Right ventricle myocardium inferior (tissue), 1 donor: ENCODE measurements at regions not wholly inside any gene's neighbourhood (a gene's known extent, or its start where the extent isn't known, plus 50 kb on each side); places are given as distances from the start of the nearest gene placed in this dataset.

Experiments
- ATAC-seq: fragments of 200-7000 bp; cut with Tn5 transposase; one replicate; pipeline ENCODE4 v1.9.1; 2020; ENCODE audit warnings: mild to moderate bottlenecking, moderate library complexity
- DNase-seq: peaks from one replicate; pipeline ENCODE4 v3.0.0; 2021; ENCODE audit errors: missing footprints
- intact Hi-C: fragments of 100-400 bp; cut with DNase I; formaldehyde crosslinking; loops from one replicate; pipeline ENCODE4 v1.11.0; 2022
- donor health status: DM: no; HTN: yes; CAD: no; lungs with severe emphysema.

DNA sequence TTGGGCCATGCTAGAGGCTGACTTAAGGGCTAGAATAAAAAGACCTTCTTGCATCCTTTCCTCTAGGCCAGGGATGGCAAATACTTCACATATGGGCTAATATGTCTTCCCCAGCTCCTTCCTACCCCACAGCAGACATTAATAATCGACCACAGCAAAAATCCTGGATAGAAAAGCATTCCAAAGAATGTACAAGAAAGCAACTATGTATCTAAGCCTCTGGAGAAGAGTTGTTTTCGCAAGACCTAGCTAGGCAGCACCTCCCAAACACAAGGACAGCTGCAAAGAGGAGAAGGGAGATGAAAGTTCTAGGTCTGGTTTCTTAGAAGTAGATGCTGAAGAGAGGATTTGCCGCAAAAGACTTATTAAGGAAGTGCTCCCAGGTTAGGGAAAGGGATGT, 372.6 kb downstream of the SLC4A3 start:
- no peak for DNase-seq
- intact Hi-C loops: no loop called here
- no peak for ATAC-seq

DNA sequence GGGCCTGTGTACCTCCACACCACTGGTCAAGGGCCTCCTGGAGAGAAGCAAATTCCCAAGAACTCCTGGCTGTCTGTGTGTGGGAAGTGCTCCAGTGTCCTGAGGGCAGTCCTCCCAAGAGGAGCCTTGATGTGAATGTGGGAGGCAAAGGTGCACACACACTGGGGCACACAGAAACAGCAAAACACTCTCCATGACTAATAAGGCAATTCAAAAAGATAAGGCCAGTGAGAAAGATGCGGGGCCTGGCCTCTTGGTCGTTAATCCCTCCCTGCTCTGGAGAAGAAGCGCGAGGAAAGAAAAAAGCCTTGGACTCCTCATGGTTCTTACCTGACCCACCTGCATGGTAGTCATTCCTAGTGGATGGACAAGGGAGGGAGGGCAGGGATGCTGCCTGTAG, 373.2 kb downstream of the SLC4A3 start:
- DNase-seq: no peak
- intact Hi-C loops: no loop called here

DNA sequence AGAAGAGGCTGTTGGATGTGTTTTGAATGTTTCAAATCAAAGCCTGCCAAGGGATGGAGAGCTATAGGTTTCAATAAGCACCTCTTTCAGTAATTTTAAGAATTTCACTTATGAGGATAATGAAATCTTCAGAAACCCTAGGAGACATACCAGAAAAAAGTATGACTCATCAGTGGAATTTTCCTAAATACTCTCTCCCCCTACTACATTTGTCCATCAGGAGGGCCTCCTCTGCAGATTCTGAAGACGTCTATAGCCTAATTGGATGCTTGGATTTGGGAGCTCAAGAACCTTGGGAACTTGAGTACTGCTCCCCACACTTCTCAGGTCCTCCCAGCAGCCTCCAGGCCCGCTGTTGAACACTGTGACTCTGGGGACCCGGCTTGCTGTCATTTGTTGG, 374.3 kb downstream of the SLC4A3 start:
- ATAC-seq (no peak), DNase-seq (no peak)
- intact Hi-C loops: no loop called here

More for the DNA sequence above, 373.2 kb downstream of the SLC4A3 start:
- ATAC-seq: no peak

DNA sequence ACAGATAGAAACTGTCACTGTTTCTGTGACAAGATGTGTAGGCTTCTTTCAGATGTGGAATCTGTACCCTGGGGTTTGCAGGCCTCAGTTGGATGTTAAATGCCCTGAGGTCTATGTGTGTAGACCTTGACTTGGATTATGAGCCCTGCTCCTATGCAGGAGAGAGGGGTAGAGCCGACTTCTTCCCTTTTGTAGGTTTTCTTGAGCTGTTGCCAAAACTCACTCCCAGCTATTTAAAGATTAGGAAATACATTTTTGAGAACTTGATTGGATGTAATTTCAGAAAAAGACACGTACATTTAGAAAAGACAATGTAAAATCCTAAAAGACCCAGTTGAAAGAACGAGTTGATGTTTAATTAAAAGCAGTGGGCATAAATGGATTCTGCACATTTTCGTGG, 374.8 kb downstream of the SLC4A3 start:
- ATAC-seq (no peak), DNase-seq (no peak)
- intact Hi-C loops: no loop called here

DNA sequence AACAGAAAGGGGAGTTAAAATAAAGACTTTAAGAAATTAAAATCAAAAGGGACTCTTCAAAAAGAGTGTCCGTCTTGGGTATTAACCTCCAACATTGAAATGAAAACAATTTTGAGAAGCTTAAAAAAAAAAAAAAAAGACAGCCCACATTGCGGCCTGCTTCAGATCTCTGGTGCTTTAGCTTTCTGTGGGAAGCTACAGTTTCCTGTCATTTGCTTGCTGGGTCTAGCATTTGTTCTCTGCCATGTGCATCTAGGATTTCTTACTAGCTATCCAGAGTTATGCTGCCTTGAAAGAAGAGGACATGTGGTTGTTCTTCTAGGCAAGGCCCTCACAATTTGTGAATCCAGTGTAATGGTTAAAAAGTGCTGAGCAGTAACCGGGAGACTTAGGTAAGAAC, 375.3 kb downstream of the SLC4A3 start:
- no peak for DNase-seq
- ATAC-seq: no peak
- intact Hi-C loops: no loop called here

DNA sequence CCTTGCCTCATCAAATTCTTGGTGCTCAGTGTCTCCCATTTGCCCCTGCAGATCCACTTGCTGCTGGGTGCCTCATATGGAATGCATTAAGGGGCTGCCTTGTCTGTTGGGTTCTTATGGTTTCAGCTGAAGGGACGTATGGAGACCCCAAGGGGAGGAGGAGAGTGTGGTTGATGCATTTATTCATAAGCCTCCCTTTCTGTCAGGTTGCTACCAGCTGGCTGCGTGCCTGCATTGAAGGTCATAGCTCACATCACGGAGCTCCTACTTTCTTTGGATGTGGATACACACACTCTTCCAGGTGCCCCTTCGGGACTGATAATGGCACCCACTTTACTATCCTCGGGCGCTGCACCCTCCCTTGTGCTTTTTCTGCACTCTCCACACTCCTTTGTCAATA, 377.9 kb downstream of the SLC4A3 start:
- DNase-seq (no peak), ATAC-seq (no peak)

DNA sequence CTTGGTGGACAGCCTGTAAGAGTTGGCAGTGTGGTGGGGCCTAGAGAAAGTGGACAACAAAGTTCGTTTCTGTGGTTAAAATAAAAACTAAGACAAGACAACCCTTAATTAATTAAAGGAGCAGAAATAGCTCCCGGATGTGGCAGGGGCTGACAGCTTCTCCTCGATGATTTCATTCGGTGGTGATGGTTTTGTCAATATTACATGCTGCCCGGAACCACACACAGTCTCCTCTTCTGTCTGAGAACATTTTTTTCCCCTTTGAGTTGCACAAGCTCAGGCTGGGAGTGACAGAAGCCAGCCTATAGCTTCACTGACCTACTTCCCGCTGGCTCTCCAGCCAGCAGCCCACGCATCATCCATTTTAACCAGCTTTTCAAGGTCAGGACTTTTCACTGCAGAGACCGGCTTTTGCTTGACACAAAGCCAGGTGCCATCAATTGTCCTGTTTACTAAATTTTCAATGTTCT, 378.8 kb downstream of the SLC4A3 start:
- no peak for DNase-seq
- intact Hi-C loops: no loop called here
- ATAC-seq: peak; percentile 59

More for the DNA sequence above, 377.9 kb downstream of the SLC4A3 start:
- intact Hi-C loops: no loop called here

DNA sequence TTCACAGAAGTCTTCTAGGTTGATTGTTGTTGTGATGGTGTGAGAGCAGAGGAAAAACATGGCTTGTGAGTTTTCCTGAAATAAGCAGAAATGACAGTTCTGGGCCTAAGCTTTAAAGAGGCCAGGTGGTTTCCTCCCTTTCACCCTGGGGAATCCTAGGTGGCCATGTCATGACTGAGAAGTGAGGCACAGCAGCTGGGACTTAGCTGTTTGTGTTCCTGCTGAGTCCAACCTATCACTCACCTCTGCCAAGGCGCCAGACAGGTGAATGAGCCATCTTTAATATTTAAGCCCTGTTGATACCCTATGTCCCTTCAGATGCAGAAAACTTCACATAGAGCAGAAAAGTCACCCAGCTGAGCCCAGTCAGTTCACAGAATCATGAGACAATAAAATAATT, 384.4 kb downstream of the SLC4A3 start:
- DNase-seq: no peak
- ATAC-seq: no peak
- intact Hi-C loops: no loop called here

DNA sequence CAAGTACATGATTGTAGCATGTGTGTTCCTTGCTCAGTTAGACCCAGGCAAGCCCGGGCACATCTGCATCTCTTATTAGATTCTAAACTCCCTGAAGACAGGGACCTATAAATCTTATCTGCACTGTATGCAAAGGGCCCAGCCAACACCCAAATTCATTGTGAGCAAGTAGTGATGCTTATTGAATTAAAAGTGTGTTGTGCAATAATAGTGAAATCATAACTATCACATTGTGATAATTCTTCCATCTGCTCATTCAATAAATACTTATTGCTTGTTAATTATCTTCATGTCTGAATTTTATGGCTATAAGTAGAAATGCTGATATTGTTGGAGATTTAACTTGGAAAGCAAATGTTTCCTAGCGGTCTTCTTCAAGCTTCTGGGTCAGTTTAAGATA, 387.5 kb downstream of the SLC4A3 start:
- no peak for ATAC-seq
- no peak for DNase-seq
- intact Hi-C loops: no loop called here

DNA sequence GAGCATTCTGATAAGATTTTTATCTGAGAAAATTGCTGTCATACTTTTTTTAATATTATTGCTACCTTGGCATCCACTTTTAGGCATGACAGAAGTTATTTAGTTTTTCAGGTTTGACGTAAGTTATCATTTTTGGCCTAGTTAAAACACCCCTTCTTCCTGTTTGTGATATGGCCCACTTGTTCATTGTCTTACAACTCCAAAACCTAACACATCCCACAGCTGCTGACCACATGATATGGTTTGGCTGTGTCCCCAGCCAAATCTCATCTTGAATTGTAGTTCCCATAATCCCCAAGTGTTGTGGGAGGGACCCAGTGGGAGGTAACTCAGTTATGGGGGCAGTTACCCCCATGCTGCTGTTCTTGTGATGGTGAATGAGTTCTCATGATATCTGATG, 388.1 kb downstream of the SLC4A3 start:
- no peak for DNase-seq
- intact Hi-C loops: no loop called here
- ATAC-seq: no peak

DNA sequence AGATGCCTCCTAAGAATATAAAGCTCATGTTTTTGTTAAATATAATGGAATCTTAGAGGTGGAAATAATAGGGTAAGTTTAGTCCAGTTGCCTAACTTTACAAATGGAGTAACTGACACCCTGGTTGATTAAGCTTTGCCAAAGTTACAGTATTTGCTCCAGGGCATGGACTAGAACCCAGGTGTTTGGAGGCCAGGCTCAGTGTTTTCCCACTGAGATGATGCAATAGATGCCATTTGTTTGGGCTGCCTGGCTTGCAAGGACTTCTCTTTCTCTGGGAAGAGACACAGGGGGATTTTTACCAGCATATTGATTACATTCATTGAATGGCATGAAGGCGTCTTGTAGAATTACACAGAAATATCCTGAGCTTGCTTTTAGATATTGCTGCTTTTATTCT, 397.8 kb downstream of the SLC4A3 start:
- intact Hi-C loops: no loop called here
- no peak for DNase-seq
- ATAC-seq: no peak

DNA sequence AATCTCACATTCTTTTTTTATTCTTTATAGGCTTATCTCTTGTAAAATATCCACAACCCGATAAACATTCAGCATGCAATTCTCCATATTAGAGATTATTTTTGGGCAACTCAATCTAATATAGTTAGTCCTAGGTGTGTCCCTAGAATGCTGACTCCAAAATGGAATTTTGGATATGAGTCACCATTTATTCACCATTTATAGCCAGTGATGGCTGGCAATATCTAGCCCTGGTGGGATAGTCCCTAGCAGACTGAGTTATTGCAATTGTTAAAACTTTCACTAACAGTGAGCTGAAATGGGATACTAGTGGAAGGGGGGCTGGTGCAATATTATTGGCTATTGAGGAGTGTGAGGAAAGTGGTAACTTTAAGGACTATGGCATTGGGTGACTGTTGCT, 401.6 kb downstream of the SLC4A3 start:
- no peak for ATAC-seq
- no peak for DNase-seq
- intact Hi-C loops: no loop called here

DNA sequence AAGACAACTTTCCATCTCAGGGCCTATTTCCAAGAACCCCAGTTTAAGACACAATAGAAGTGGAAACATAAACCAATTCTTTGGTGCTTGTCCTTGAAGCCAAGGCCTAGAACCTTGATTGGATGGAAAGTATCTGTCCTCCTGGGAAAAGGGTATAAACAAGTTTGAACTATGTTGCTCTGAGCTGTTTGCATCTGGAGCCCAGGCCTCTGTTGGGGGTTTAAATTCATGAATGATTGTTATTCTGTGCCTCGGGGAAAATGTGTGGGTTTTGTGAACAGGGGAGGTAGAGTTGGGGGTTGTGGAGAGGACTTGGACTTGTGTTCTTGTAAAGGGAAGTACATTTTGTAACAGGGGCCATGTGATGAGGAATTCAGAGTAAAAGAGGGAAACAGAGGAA, 406.1 kb downstream of the SLC4A3 start:
- intact Hi-C loops: no loop called here
- ATAC-seq (no peak), DNase-seq (no peak)

DNA sequence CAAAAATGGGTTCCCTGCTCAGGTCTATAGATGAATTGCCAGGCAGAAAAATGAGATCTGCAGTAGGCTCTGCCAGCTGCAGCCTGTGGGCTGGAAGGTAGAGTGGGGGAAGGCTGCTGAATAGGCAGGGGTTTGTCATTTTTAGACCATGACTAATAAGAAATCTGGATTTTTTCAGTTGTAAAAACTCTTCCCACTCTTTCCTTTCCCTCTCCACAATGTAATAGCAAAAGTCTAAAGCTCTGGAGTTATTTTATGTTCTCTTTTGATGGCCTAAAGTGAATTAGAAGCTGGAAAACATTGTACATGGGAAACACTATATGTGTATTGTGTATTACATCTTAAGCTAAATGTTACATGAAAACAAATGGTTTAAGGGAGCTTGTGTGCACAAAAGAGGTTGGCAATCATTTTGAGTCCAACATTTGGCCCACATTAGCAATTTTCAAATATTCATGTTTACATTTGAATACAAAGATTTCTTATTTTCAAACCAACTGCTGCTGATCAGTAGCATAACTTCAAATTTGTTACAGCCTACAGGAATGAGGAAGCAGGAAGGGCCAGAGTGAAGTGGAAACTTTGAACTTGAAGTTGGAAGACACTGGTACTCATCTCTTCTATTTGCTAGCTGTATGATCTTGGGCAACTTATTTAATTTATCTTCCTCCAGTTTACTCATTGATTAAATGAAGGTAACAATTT, 407.1 kb downstream of the SLC4A3 start:
- ATAC-seq: no peak
- intact Hi-C loops: no loop called here
- DNase-seq: no peak

DNA sequence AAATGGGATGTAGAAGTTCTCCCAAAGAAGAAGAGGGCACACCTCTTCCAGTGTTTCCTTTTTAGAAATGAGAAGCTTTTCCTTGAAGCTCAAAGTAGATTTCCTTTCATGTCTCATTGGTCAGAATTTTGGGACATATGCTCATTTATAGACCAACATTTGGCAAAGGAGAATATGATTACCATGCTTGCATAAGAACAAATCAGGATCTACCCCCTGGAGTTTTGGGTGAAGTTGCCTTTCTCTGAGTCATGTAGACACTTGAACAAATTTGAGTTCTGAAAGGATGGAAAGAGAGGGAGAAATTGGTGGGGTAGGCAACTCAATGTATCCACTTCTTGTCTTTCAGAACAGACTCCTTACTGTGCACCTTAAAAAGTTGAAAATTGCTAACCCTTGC, 409.0 kb downstream of the SLC4A3 start:
- no peak for DNase-seq
- no peak for ATAC-seq
- intact Hi-C loops: no loop called here

DNA sequence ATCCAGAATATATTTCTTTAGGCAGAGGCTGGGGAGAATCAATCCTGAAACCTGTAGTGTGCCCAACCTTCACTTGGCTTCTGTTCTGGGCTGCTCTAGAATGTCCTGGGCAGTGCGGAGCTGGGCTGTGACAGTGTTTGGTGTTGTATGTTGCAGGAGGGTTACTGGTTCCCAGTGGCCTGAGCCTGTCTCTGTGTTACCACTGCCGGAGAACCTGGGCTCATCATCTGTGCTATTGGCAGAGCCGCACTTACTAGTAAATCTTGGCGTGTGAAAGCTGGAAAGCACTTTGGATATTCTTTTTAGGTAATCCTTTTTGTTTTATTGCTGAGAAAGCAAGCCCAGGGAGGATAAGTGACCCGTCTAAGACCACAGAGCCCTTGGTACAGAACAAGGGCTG, 412.9 kb downstream of the SLC4A3 start:
- no peak for ATAC-seq
- intact Hi-C loops: no loop called here
- no peak for DNase-seq

DNA sequence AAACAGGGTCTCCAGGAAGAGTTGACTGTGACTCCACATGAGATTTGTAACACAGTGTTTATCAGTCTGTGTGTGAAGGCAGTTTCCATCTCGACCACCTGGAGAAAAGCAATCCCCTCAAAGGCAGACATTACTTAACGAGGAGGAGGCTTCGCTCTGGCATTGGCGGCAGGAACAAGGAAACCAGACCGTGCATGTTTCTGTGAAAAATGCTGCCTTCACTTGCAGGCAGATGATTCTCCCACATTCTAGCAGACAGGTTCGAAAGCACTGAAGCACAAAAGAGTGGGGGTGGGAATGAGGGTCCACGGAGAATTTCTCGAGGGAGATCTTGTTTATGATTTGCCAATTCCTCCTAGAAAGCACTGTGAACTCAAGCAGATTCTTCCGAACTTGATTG, 414.0 kb downstream of the SLC4A3 start:
- no peak for DNase-seq
- intact Hi-C loops: no loop called here
- no peak for ATAC-seq

DNA sequence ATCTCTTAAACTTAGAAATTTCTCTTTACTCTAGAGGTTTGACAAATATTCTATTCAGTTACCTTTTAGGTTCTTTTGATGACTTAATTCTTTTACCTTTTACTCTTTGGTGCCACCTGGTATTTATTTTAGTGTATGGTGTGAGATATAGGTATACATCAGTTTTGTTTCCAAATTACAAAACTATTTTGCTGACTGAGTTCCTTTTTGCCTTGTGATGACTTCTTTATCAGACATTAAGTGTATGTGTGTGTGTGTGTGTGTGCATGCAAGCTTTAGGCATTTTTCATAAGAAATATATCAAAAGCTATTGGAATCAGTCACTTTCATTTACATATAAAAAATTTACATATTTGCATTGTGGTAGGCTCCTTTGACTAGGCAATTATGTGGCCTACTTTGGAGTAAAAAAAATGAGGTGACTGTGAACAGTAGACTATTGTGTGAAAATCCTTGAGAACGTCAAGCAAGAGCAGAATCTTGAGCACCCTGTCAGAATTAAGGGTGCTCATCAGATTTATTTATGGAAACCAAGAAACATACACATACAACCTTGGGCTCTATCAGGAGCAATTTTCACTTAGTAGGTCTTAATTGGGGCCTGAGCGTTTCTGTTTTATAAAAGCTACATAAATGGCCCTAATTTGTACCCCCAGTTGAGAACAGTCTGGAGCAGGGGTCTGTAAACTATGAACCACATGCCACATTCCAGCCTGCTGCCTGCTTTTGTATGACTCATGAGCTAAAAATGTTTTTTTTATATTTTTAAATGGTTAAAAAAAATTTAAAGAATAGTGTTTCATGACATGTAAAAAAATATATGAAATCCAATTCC, 415.9 kb downstream of the SLC4A3 start:
- DNase-seq: no peak
- intact Hi-C loops: no loop called here
- ATAC-seq: no peak

DNA sequence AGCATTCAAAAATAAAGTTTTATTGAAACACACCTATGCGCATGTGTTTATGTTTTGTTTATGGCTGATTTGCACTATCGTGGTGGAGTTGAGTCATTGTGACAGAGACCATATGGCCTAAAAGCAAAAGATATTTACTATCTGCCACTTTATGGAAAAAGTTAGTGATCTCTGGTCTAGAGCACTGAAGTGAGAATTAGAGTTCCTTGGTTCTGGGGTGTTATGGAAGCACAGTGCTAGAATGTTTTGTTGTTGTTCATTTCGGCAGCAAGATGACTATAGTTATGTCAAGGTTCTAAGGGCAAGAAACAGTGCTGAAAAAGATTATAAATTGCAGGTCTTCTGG, 416.5 kb downstream of the SLC4A3 start:
- no peak for ATAC-seq
- no peak for DNase-seq
- intact Hi-C loops: no loop called here

DNA sequence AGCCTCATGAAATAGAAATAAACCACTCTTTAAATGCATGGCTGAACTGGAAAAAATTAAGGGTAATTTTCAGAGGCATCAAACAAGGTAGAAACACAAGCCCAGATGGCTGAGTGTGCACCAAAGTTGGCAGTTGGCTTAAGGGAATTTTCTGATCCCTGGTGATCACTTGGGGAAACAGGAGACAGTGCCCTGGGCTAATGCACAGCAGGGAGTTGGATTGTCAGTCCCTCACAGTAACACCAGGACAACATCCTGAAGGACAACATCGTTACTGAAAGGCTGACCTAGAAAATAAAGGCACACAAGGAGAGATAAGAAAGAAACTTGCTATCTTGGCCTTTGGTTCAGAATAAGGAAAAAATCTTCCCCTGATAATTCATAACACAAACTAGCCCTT, 417.0 kb downstream of the SLC4A3 start:
- intact Hi-C loops: no loop called here
- DNase-seq (no peak), ATAC-seq (no peak)

DNA sequence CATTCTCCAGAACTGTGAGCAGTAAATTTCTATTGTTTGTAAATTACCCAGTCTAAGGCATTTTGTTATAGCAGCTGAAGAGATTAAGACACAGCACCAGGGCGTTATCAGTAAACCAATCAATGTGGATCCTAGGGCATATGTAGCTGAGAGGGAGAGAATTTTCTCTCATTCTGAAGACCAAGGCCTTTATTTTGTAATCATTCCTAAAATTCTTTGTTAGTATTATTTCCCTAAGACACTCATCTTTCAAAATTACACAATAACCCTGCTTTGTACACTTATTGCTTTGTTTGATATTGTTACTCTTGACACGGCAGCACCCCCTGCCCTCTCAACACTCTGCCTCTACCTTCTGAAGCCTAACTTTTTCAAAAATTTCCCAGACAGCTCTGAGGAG, 419.1 kb downstream of the SLC4A3 start:
- DNase-seq (no peak), ATAC-seq (no peak)
- intact Hi-C loops: no loop called here
